ENCODE measurements at regions not wholly inside any gene's neighbourhood (a gene's known extent, or its start where the extent isn't known, plus 50 kb on each side); places are given as distances from the start of the nearest gene placed in this dataset.
"Not testable (repeated sequence)": the region's sequence is repeated elsewhere in the genome, so short reads cannot be mapped to it uniquely, and the experiment has no call there.

- no peak overlapping the region for H3K4me3 ChIP-seq (ENCODE audit: low read depth, low read length)
- TF ChIP-seq, protein P1, sequence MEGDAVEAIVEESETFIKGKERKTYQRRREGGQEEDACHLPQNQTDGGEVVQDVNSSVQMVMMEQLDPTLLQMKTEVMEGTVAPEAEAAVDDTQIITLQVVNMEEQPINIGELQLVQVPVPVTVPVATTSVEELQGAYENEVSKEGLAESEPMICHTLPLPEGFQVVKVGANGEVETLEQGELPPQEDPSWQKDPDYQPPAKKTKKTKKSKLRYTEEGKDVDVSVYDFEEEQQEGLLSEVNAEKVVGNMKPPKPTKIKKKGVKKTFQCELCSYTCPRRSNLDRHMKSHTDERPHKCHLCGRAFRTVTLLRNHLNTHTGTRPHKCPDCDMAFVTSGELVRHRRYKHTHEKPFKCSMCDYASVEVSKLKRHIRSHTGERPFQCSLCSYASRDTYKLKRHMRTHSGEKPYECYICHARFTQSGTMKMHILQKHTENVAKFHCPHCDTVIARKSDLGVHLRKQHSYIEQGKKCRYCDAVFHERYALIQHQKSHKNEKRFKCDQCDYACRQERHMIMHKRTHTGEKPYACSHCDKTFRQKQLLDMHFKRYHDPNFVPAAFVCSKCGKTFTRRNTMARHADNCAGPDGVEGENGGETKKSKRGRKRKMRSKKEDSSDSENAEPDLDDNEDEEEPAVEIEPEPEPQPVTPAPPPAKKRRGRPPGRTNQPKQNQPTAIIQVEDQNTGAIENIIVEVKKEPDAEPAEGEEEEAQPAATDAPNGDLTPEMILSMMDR (IDR thresholded peaks at IDR 0.05; ENCODE audit: low read depth, low read length), result peak; percentile 97
Observed at GRCh38 chr12:46983959-46984841, 95.2 kb upstream of the PCED1B start.

- TF ChIP-seq, protein P1 (IDR thresholded peaks at IDR 0.05; ENCODE audit: low read depth, low read length), result no peak
- H3K4me3 ChIP-seq (ENCODE audit: low read depth, low read length), result no peak overlapping the region
Observed at GRCh38 chr12:46985816-46986215, 93.6 kb upstream of the PCED1B start.

GRCh38 chr12:46988122-46988521, 91.3 kb upstream of the PCED1B start:
- not testable (repeated sequence) for H3K4me3 ChIP-seq (ENCODE audit: low read depth, low read length)

DNA sequence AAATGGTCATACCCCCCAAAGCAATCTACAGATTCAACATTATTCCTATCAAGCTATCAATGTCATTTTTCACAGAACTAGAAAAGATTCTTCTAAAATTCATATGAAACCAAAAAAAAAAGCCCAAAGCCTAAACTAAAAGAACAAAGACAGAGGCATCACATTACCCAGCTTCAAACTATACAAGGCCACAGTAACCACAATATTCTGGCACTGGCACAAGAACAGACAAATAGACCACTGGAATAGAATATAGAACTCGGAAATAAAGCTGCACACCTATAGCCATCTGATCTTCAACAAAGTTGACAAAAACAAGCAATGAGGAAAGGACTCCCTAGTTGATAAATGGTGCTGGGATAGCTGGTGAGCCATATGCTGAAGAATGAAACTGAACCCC, 89.2 kb upstream of the PCED1B start:
- H3K4me3 ChIP-seq (ENCODE audit: low read depth, low read length), result no peak overlapping the region
- TF ChIP-seq, protein P1 (IDR thresholded peaks at IDR 0.05; ENCODE audit: low read depth, low read length), result no peak

DNA sequence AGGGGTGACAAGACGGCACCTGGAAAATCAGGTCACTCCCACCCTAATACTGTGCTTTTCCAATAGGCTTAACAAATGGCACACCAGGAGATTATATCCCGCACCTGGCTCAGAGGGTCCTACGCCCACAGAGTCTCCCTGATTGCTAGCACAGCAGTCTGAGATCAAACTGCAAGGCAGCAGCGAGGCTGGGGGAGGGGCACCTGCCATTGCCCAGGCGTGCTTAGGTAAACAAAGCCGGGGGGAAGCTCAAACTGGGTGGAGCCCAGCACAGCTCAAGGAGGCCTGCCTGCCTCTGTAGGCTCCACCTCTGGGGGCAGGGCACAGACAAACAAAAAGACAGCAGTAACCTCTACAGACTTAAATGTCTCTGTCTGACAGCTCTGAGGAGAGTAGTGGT, 87.4 kb upstream of the PCED1B start:
- not testable (repeated sequence) for H3K4me3 ChIP-seq (ENCODE audit: low read depth, low read length)

DNA sequence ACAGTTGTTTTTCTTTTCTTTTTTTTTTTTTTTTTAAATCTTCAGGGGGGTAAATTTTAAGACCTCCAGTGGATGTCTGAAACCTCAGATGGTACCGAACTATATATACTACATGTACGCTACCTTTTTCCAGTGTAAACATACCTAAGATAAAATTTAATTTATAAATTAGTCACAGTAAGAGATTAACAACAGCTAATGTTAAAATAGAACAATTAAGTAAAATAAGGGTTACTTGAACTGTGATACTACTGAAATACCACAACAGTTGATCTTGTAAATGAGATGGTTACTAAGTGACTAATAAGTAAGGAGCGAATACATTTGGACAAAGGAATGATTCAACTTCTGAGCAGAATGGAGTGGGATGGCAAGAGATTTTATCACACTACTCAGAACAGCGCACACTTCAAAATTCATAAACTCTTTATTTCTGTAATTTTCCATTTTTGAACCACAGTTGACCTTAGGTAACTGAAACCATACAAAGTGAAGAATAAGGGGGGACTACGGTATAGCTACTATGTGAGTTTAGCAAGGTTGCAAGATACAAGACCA, 80.5 kb upstream of the PCED1B start:
- TF ChIP-seq, protein P1 (IDR thresholded peaks at IDR 0.05; ENCODE audit: low read depth, low read length), result no peak
- H3K4me3 ChIP-seq (ENCODE audit: low read depth, low read length), result no peak overlapping the region

- TF ChIP-seq, protein P1 (IDR thresholded peaks at IDR 0.05; ENCODE audit: low read depth, low read length), result no peak
- no peak overlapping the region for H3K4me3 ChIP-seq (ENCODE audit: low read depth, low read length)
Observed at GRCh38 chr12:47004634-47005033, 74.8 kb upstream of the PCED1B start.

DNA sequence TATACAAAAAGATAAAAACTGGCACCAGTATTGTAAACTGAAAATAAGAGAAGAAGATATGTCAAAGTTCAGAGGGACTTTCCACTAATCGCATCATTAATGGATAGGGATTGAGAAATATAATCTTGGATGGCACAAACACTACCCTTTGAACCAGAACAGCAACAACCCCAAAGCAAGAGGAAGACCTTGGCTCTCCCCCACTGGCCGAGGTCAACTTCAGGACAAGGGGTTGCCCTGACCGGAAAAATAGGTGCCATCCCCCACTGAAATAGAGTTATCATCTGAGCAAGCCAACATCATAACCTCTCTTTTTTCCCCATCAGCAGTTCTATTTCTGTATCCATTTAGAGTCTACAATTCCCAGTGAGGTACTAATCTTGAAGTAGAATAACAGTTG, 72.4 kb upstream of the PCED1B start:
- TF ChIP-seq, protein P1 (IDR thresholded peaks at IDR 0.05; ENCODE audit: low read depth, low read length), result no peak

More for the DNA sequence above, 72.4 kb upstream of the PCED1B start:
- no peak overlapping the region for H3K4me3 ChIP-seq (ENCODE audit: low read depth, low read length)
